BLaER1 treated with 17β-estradiol and CSF1 and Interleukin-3, amounts not matched to agents 10 nM and 100 nM (cell line): ENCODE measurements at regions not wholly inside any gene's neighbourhood (a gene's known extent, or its start where the extent isn't known, plus 50 kb on each side); places are given as distances from the start of the nearest gene placed in this dataset.
"Not testable (repeated sequence)": the region's sequence is repeated elsewhere in the genome, so short reads cannot be mapped to it uniquely, and the experiment has no call there.

Experiments used
- H3K27ac ChIP-seq, 11 experiments: shearing (Covaris generic); formaldehyde crosslinking; 2 replicates each; pipeline ENCODE4 v1.8.1; 2022
- H3K27me3 ChIP-seq, 11 experiments: shearing (Covaris generic); formaldehyde crosslinking; 2 replicates each; pipeline ENCODE4 v1.8.1; 2022
- H3K36me3 ChIP-seq, 11 experiments: shearing (Covaris generic); formaldehyde crosslinking; 2 replicates each; pipeline ENCODE4 v1.8.1; 2022
- H3K4me1 ChIP-seq, 10 experiments: shearing (Covaris generic); formaldehyde crosslinking; 2 replicates each; pipeline ENCODE4 v1.8.1; 2022
- H3K4me2 ChIP-seq, 11 experiments: shearing (Covaris generic); formaldehyde crosslinking; 2 replicates each; pipeline ENCODE4 v1.8.1; 2022
- H3K4me3 ChIP-seq, 10 experiments: shearing (Covaris generic); formaldehyde crosslinking; 2 replicates each; pipeline ENCODE4 v1.8.1; 2022
- H3K9ac ChIP-seq, 11 experiments: shearing (Covaris generic); formaldehyde crosslinking; 2 replicates each; pipeline ENCODE4 v1.8.1; 2022
- H3K9me3 ChIP-seq, 11 experiments: shearing (Covaris generic); formaldehyde crosslinking; replicated peaks in 1 of 11; 2 replicates each; pipeline ENCODE4 v1.8.1; 2022
- H4K20me1 ChIP-seq, 11 experiments: shearing (Covaris generic); formaldehyde crosslinking; 2 replicates each; pipeline ENCODE4 v1.8.1; 2022
- Cebpa-rat ChIP-seq, 11 experiments: shearing (Covaris generic); IDR thresholded peaks; 2 replicates each; pipeline ENCODE4 v1.8.1; 2022

GRCh38 chr9:85858056-85858750, 82.7 kb upstream of the NAA35 start:
- no peaks in the 10 kb centered on the region for H4K20me1 ChIP-seq
- H3K9me3 ChIP-seq = peaks cover 7 to 21% (median 12%) of the 10 kb centered on the region in 11 experiments; a peak in 20 of 22 replicates
- no peak overlapping the region for H3K9ac ChIP-seq
- no peak overlapping the region for H3K27ac ChIP-seq
- TF ChIP-seq Cebpa-rat (IDR thresholded peaks at IDR 0.05) = no peak
- H3K27me3 ChIP-seq = no peaks in the 10 kb centered on the region
- H3K4me1 ChIP-seq = peaks cover 0 to 8% (median 0%) of the 10 kb centered on the region in 10 experiments; a peak in 4 of 20 replicates
- H3K36me3 ChIP-seq = peaks cover 0 to 18% (median 8%) of the 10 kb centered on the region in 11 experiments; a peak in 16 of 22 replicates
- no peak overlapping the region for H3K4me3 ChIP-seq
- H3K4me2 ChIP-seq = no peak overlapping the region

DNA sequence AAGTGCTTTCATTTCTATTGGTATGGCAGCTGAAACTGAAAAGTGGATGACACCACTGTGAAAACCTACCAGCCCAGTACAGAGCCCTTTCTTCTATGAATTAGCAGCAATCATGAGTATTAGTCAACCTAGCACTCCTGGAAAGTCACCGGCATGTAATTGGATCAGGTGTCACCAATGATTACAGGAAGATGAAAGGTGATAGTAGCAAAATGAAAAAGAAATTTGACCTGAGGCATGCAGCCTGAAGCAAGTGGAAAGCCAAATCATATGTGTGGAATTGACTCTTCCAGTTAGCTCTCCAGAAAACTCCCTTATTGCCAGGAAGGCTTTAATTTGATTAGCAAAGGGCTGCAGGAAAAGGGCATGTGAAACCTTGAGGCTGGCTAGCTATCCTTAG, 81.2 kb upstream of the NAA35 start:
- Histone ChIP-seq H3K9ac (no peak overlapping the region), H3K4me2 (no peak overlapping the region), H3K36me3 (peaks cover 0 to 13% (median 0%) of the 10 kb centered on the region in 11 experiments; a peak in 4 of 22 replicates), H3K27me3 (no peaks in the 10 kb centered on the region), H3K27ac (no peak overlapping the region), H3K4me3 (no peak overlapping the region), H4K20me1 (no peaks in the 10 kb centered on the region), H3K4me1 (peaks cover 0 to 8% (median 0%) of the 10 kb centered on the region in 10 experiments; a peak in 4 of 20 replicates), H3K9me3 (peaks cover 0 to 9% (median 0%) of the 10 kb centered on the region in 11 experiments; a peak in 4 of 22 replicates)
- TF ChIP-seq Cebpa-rat (IDR thresholded peaks at IDR 0.05) = no peak

GRCh38 chr9:85861882-85862281, 79.1 kb upstream of the NAA35 start:
- H4K20me1 ChIP-seq, H3K4me2 ChIP-seq, H3K9ac ChIP-seq, H3K4me3 ChIP-seq, H3K27ac ChIP-seq, H3K27me3 ChIP-seq, H3K9me3 ChIP-seq, H3K36me3 ChIP-seq, H3K4me1 ChIP-seq: not testable (repeated sequence)

- no peak overlapping the region for H3K9ac ChIP-seq
- no peaks in the 10 kb centered on the region for H3K27me3 ChIP-seq
- H3K36me3 ChIP-seq = peaks cover 0 to 5% (median 0%) of the 10 kb centered on the region in 11 experiments; a peak in 1 of 22 replicates
- no peak overlapping the region for H3K4me3 ChIP-seq
- H3K4me1 ChIP-seq = peaks cover 0 to 8% (median 0%) of the 10 kb centered on the region in 10 experiments; a peak in 3 of 20 replicates
- no peak overlapping the region for H3K27ac ChIP-seq
- no peaks in the 10 kb centered on the region; a peak in 1 of 22 replicates for H3K9me3 ChIP-seq
- no peak for TF ChIP-seq Cebpa-rat (IDR thresholded peaks at IDR 0.05)
- no peak overlapping the region for H3K4me2 ChIP-seq
- no peaks in the 10 kb centered on the region for H4K20me1 ChIP-seq
Observed at GRCh38 chr9:85863875-85864274, 77.1 kb upstream of the NAA35 start.

DNA sequence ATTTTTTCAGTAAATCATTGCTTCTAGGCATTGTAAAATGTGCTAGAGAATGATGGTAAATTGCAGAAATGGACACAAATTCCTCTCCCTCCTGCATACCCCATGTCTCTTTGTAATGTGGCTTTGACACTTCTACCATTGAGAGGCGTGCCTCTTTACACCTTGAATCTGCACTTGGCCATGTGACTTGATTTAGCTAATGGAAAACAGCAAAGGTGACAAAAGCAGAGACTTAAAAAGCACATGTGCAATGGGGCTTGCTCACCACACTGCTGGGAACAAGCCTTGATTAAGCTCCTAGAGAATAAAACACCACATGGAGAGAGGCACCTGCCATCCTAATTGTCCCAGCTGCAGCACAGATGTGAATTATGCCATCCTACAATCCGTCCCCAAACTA, 69.9 kb upstream of the NAA35 start:
- Histone ChIP-seq H3K9ac (no peak overlapping the region), H4K20me1 (no peaks in the 10 kb centered on the region), H3K9me3 (no peaks in the 10 kb centered on the region), H3K27ac (no peak overlapping the region), H3K27me3 (no peaks in the 10 kb centered on the region), H3K4me3 (no peak overlapping the region), H3K4me1 (no peaks in the 10 kb centered on the region), H3K36me3 (no peaks in the 10 kb centered on the region), H3K4me2 (no peak overlapping the region)
- no peak for TF ChIP-seq Cebpa-rat (IDR thresholded peaks at IDR 0.05)

GRCh38 chr9:85871683-85872082, 69.3 kb upstream of the NAA35 start:
- not testable (repeated sequence) for H3K4me3 ChIP-seq, H3K4me1 ChIP-seq, H3K36me3 ChIP-seq, H3K27me3 ChIP-seq, H3K4me2 ChIP-seq, H3K9me3 ChIP-seq, H3K9ac ChIP-seq, H4K20me1 ChIP-seq, H3K27ac ChIP-seq

DNA sequence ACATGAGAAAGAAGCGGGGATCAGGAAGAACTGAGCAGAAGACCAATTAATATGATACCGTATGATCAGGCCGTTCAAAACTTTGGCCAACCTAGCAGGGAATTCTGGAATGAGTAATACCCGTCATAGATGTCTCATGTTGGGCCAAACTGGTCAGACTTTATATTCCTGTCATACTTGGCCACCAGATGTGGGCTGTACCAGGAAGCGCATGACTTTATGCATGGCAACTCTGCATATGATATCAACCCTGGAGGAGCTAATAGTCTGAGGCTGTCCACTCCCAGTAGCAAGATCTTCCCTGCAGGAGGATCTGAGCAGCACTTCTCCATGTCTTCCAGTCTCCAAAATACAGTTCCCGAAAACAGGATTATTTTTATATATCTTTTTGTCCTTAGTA, 68.5 kb upstream of the NAA35 start:
- Histone ChIP-seq H4K20me1 (no peaks in the 10 kb centered on the region), H3K9ac (no peak overlapping the region), H3K27me3 (no peaks in the 10 kb centered on the region), H3K4me3 (no peak overlapping the region), H3K4me2 (no peak overlapping the region), H3K36me3 (no peaks in the 10 kb centered on the region), H3K27ac (no peak overlapping the region), H3K9me3 (no peaks in the 10 kb centered on the region), H3K4me1 (no peaks in the 10 kb centered on the region)
- TF ChIP-seq Cebpa-rat (IDR thresholded peaks at IDR 0.05) = no peak

DNA sequence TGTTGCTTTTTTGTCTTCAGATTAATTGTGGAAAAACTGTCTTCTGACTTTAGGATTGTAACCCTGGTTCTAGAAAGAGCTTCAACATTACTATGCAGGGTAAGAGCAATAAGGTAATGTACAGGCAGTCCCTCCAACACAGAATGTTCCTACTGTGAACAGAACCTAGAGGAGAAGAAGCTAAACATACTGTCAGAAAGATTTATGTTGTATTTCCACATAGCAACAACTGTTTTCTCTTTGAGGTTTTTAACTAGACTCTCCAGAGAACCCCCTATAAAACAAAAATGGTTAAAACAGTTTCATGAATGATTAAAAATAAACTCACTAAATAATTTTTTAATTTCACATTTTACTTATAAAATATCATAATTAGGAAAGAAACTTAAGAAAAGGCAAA, 64.3 kb upstream of the NAA35 start:
- Histone ChIP-seq H3K4me1 (no peaks in the 10 kb centered on the region), H3K4me2 (no peak overlapping the region), H3K36me3 (no peaks in the 10 kb centered on the region), H3K4me3 (no peak overlapping the region), H3K9ac (no peak overlapping the region), H3K27me3 (no peaks in the 10 kb centered on the region), H4K20me1 (no peaks in the 10 kb centered on the region), H3K27ac (no peak overlapping the region), H3K9me3 (no peaks in the 10 kb centered on the region)
- TF ChIP-seq Cebpa-rat (IDR thresholded peaks at IDR 0.05) = no peak

DNA sequence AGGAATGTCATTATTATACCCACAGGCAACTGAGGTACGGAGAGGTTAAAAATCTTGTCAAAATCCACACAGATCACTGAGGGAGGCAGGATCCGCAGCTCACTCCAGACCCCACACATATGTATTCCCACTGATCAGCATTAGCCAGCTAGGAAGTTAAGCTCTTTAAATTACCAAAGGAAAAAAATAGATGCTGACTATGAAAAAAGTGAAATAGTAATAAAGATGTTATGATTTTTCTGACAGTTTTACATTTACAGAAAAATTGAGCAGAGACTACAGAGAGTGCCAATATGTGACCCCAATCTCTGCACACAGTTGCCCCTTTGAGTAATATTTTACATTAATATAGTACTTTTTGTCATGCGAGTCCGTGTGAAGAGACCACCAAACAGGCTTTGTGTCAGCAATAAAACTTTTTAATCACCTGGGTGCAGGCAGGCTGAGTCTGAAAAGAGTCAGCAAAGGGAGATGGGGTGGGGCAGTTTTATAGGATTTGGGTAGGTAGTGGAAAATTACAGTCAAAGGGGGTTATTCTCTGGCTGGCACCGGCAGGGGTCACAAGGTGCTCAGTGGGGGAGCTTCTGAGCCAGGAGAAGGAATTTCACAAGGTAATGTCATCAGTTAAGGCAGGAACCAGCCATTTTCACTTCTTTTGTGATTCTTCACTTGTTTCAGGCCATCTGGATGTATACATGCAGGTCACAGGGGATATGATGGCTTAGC, 61.9 kb upstream of the NAA35 start:
- H3K4me1 ChIP-seq, H3K9ac ChIP-seq, H3K4me3 ChIP-seq, H3K27me3 ChIP-seq, H3K9me3 ChIP-seq, H3K36me3 ChIP-seq, H4K20me1 ChIP-seq, H3K4me2 ChIP-seq, H3K27ac ChIP-seq: not testable (repeated sequence)

GRCh38 chr9:85880507-85880906, 60.4 kb upstream of the NAA35 start:
- H4K20me1 ChIP-seq, H3K27ac ChIP-seq, H3K36me3 ChIP-seq, H3K27me3 ChIP-seq, H3K4me2 ChIP-seq, H3K4me3 ChIP-seq, H3K9me3 ChIP-seq, H3K9ac ChIP-seq, H3K4me1 ChIP-seq: not testable (repeated sequence)
